HG03175 (cell line): ENCODE measurements at regions not wholly inside any gene's neighbourhood (a gene's known extent, or its start where the extent isn't known, plus 50 kb on each side); places are given as distances from the start of the nearest gene placed in this dataset.
"Not testable (repeated sequence)": the region's sequence is repeated elsewhere in the genome, so short reads cannot be mapped to it uniquely, and the experiment has no call there.

ENCODE experiments used
- ATAC-seq: cut with Tn5 transposase; IDR thresholded peaks from one replicate; pipeline ENCODE4 v1.9.1; 2021; ENCODE audit warnings: mild to moderate bottlenecking, moderate library complexity; ENCODE audit not compliant: unreplicated experiment

- ATAC-seq = not testable (repeated sequence)
Observed at GRCh38 chr14:105620865-105621471, 94.6 kb downstream of the TMEM121 start.

- ATAC-seq = not testable (repeated sequence)
Observed at GRCh38 chr14:105621479-105622328, 95.3 kb downstream of the TMEM121 start.

GRCh38 chr14:105622329-105622955 lies 96.1 kb downstream of the TMEM121 start:
- ATAC-seq = no peak

GRCh38 chr14:105623178-105623577 lies 96.8 kb downstream of the TMEM121 start:
- ATAC-seq = not testable (repeated sequence)

- ATAC-seq = not testable (repeated sequence)
Observed at GRCh38 chr14:105624346-105624745, 98.0 kb downstream of the TMEM121 start.

- ATAC-seq = not testable (repeated sequence)
Observed at GRCh38 chr14:105624749-105625434, 98.5 kb downstream of the TMEM121 start.

GRCh38 chr14:105625448-105625847 lies 99.1 kb downstream of the TMEM121 start:
- ATAC-seq = not testable (repeated sequence)

GRCh38 chr14:105626111-105626510 lies 99.7 kb downstream of the TMEM121 start:
- ATAC-seq = not testable (repeated sequence)

GRCh38 chr14:105626651-105627050 lies 100.3 kb downstream of the TMEM121 start:
- not testable (repeated sequence) for ATAC-seq

GRCh38 chr14:105627287-105627686 lies 100.9 kb downstream of the TMEM121 start:
- not testable (repeated sequence) for ATAC-seq

GRCh38 chr14:105627701-105628100 lies 101.3 kb downstream of the TMEM121 start:
- no peak for ATAC-seq

GRCh38 chr14:105628126-105628525 lies 101.7 kb downstream of the TMEM121 start:
- not testable (repeated sequence) for ATAC-seq

GRCh38 chr14:105628531-105629067 lies 102.2 kb downstream of the TMEM121 start:
- not testable (repeated sequence) for ATAC-seq

- ATAC-seq = not testable (repeated sequence)
Observed at GRCh38 chr14:105629091-105629885, 102.9 kb downstream of the TMEM121 start.

GRCh38 chr14:105629886-105630215 lies 103.5 kb downstream of the TMEM121 start:
- ATAC-seq = no peak

GRCh38 chr14:105630293-105630934 lies 104.0 kb downstream of the TMEM121 start:
- ATAC-seq = not testable (repeated sequence)

- not testable (repeated sequence) for ATAC-seq
Observed at GRCh38 chr14:105630935-105631779, 104.8 kb downstream of the TMEM121 start.

- no peak for ATAC-seq
Observed at GRCh38 chr14:105632010-105632409, 105.6 kb downstream of the TMEM121 start.

- not testable (repeated sequence) for ATAC-seq
Observed at GRCh38 chr14:105633596-105633995, 107.2 kb downstream of the TMEM121 start.
